Activated B cell treated with CpG ODN at 0.5 μM for 24 hours (primary cell): ENCODE measurements at regions not wholly inside any gene's neighbourhood (a gene's known extent, or its start where the extent isn't known, plus 50 kb on each side); places are given as distances from the start of the nearest gene placed in this dataset.

Source experiments
- ATAC-seq: fragments of 200-7000 bp; cut with Tn5 transposase; one replicate; pipeline ENCODE4 v1.10.0; 2021; ENCODE audit warnings: low read depth, mild to moderate bottlenecking, moderate library complexity
- CTCF ChIA-PET: fragments of 350-600 bp; sonication (Branson Sonifier 250); formaldehyde crosslinking; loops from one replicate; lab custom pipeline; 2021; ENCODE audit warnings: antibody characterized with exemption; lab: Charles Lee
- POLR2A ChIA-PET: fragments of 350-600 bp; sonication (Branson Sonifier 250); formaldehyde crosslinking; loops from one replicate; lab custom pipeline; 2021; ENCODE audit warnings: antibody characterized with exemption; lab: Charles Lee
- DNase-seq: peaks from one replicate; pipeline ENCODE4 v3.0.0; 2022
- H3K27ac Mint-ChIP-seq: one replicate; pipeline ENCODE4 v1.8.0; 2020; ENCODE audit warnings: mixed read lengths
- H3K27me3 Mint-ChIP-seq: one replicate; pipeline ENCODE4 v1.8.0; 2021; ENCODE audit warnings: mixed read lengths
- H3K36me3 Mint-ChIP-seq: one replicate; pipeline ENCODE4 v1.8.0; 2021; ENCODE audit warnings: low read depth, mixed read lengths
- H3K4me1 Mint-ChIP-seq: one replicate; pipeline ENCODE4 v1.8.0; 2021; ENCODE audit warnings: mixed read lengths
- H3K4me3 Mint-ChIP-seq: one replicate; pipeline ENCODE4 v1.8.0; 2020; ENCODE audit warnings: mild to moderate bottlenecking, mixed read lengths
- H3K9me3 Mint-ChIP-seq: one replicate; pipeline ENCODE4 v1.8.0; 2020; ENCODE audit warnings: mixed read lengths
- intact Hi-C: fragments of 100-400 bp; cut with micrococcal nuclease; formaldehyde crosslinking; loops from one replicate; pipeline ENCODE4 v1.15.1; 2024
- TF ChIP-seq, protein P1 (sequence below): fragments of 200-600 bp; IDR thresholded peaks from one replicate; pipeline ENCODE4 v1.8.0; 2022; ENCODE audit warnings: antibody characterized with exemption, mild to moderate bottlenecking

DNA sequence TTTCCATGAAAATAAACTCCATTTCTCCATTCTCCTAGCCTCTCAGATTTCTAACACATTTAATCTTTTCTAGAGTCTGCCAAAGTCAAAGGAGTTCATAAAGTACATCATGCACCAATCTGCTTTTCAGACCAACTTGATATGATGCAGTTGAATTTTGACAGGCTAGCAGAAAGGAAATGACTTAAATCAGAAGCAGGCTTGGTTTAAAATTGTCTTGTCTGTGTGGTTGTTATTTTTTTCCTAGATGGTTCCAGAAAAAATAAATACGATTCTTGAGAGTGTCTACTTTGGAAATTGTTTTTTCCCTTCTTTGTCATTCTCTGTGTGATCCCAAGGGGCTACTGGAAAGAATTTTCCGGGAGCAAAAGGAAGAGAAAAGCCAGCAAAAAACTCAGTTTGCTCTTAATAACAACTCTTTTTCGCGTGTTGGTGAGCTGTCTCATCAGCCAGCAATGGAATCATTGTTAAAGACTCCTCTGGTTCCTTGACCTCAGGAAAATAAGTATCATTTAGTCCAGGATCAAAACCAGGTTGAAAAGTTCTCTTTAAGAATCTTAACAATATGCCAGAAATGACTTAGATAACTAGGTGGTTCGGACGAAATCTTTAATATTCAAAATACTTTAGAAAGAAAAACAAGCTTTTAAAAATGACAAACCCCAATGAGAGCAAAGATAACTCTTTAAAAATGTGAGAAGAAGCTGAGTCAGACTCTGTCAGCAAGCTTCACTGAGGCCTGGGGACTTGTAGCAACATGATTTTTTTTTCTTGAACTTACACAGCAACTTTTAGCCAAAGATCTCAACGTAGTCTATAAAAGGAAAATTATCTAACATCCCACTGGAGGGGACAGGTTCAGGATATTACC, 49.7 kb upstream of the GAB1 start:
- H3K36me3 Mint-ChIP-seq, result no peaks in the 10 kb centered on the region
- ChIA-PET CTCF (no interaction called here), POLR2A (no interaction called here)
- H3K9me3 Mint-ChIP-seq, result no peaks in the 10 kb centered on the region
- intact Hi-C loops, result no loop called here
- ATAC-seq (no peak), DNase-seq (no peak)
- H3K27me3 Mint-ChIP-seq, result no peaks in the 10 kb centered on the region
- H3K4me3 Mint-ChIP-seq, result no peak overlapping the region
- no peak overlapping the region for H3K27ac Mint-ChIP-seq
- no peaks in the 10 kb centered on the region for H3K4me1 Mint-ChIP-seq
- TF ChIP-seq, protein P1, sequence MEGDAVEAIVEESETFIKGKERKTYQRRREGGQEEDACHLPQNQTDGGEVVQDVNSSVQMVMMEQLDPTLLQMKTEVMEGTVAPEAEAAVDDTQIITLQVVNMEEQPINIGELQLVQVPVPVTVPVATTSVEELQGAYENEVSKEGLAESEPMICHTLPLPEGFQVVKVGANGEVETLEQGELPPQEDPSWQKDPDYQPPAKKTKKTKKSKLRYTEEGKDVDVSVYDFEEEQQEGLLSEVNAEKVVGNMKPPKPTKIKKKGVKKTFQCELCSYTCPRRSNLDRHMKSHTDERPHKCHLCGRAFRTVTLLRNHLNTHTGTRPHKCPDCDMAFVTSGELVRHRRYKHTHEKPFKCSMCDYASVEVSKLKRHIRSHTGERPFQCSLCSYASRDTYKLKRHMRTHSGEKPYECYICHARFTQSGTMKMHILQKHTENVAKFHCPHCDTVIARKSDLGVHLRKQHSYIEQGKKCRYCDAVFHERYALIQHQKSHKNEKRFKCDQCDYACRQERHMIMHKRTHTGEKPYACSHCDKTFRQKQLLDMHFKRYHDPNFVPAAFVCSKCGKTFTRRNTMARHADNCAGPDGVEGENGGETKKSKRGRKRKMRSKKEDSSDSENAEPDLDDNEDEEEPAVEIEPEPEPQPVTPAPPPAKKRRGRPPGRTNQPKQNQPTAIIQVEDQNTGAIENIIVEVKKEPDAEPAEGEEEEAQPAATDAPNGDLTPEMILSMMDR, result no peak
